HG03571 (cell line): ENCODE measurements at regions not wholly inside any gene's neighbourhood (a gene's known extent, or its start where the extent isn't known, plus 50 kb on each side); places are given as distances from the start of the nearest gene placed in this dataset.

Experiments used
- ATAC-seq: cut with Tn5 transposase; IDR thresholded peaks from one replicate; pipeline ENCODE4 v1.9.1; 2021; ENCODE audit not compliant: unreplicated experiment

- ATAC-seq = no peak
Measured at GRCh38 chr10:88107296-88108097, 244.1 kb downstream of the PTEN start.

GRCh38 chr10:88108115-88108610, 244.7 kb downstream of the PTEN start:
- ATAC-seq = peak; percentile 34

DNA sequence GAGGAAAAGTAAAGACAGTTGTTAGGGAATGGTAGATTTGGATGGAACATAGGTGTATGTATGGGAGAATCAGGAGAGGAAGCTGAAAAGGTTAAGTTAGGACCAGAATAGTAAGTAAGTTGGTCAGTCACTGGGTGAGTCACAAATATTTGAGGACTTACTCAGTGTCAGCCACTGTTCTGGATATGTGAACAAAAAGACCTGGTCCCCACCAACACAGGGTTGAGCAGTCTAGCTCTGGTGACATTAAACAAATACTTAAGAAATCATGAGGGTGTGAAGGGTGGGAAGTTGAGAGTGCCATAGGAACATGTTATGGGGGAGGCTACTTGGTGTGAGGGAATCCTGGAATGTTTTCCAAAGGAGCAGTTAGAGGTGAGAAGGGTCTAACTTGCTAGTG, 246.9 kb downstream of the PTEN start:
- ATAC-seq = no peak

DNA sequence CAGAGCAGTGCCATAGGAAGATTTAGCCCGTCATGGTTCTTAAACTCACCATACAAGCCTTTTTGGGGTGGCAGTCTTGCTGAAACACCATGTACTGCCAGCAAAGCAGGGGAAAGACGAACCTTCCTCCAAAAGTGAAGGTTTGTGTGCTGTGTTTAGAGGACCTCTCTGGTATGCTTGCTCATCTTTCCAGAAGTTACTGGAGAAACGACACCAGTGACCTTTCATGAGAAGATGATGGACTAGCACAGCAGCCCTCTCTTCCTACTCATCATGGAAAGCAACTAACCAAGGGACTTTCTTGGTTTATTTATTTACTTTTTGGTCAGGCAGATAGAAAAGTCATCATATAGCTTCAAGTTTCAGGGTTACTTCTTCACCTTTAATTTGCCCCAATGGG, 247.4 kb downstream of the PTEN start:
- no peak for ATAC-seq

GRCh38 chr10:88111294-88111693, 247.9 kb downstream of the PTEN start:
- no peak for ATAC-seq

GRCh38 chr10:88113232-88113631, 249.8 kb downstream of the PTEN start:
- no peak for ATAC-seq

- no peak for ATAC-seq
Measured at GRCh38 chr10:88113657-88114272, 250.3 kb downstream of the PTEN start.

DNA sequence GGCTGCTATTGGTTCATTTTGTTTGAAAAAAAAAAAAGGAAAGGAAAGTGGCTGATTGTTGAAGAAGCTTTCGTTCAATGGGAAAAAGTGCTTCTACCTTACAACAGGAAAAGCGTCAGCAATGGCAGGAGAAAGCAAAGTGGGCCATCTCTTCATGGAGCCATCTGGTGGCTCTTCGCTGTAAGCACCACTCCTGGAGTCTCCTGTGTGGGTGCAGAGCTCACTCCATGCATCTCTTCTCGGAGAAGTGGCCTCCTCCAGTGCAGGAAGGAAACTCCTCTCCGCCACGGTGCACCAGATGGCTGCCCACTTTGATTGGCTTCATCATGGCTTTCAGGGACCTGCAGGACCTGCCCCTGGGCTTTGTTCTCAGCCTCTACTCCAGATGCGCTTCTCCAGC, 250.9 kb downstream of the PTEN start:
- no peak for ATAC-seq

DNA sequence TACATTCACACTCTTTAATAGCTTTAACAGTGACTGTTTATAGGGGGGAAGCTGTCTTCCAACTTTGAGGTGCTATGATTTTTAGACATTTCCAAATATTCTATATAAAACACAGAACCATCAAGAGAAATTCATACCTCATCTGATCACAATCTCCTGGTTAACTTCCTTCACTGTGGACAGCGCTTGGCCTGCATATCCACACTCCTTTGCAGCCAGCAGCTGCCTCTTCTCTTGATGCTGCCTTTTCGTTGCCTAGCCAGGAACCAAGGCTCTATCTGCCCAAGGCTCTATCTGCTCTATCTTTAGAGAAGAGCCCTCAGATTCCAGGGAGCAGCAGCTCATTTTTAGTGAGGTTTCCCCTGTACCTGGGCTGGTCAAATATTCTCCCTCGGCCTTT, 252.0 kb downstream of the PTEN start:
- no peak for ATAC-seq

GRCh38 chr10:88115968-88116367, 252.5 kb downstream of the PTEN start:
- ATAC-seq = no peak

DNA sequence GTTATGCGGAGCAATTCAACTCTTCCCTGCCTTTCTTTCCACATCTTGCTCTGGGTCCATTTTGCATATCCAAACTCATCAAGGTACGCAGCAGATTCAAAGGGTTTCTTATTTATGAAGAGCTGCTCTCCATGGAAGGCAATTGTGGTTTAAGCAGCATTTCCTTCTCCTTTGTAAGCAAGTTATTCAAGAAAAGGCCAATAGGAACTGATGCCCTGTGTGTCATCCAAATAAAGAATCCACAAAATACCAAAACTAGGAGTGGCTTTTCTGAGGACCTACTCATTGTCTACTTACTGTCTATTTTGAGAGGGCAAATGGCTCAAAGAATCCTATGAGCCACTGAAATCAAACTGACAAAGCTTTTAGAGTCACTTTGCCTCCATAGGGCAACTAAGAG, 253.1 kb downstream of the PTEN start:
- ATAC-seq = no peak

DNA sequence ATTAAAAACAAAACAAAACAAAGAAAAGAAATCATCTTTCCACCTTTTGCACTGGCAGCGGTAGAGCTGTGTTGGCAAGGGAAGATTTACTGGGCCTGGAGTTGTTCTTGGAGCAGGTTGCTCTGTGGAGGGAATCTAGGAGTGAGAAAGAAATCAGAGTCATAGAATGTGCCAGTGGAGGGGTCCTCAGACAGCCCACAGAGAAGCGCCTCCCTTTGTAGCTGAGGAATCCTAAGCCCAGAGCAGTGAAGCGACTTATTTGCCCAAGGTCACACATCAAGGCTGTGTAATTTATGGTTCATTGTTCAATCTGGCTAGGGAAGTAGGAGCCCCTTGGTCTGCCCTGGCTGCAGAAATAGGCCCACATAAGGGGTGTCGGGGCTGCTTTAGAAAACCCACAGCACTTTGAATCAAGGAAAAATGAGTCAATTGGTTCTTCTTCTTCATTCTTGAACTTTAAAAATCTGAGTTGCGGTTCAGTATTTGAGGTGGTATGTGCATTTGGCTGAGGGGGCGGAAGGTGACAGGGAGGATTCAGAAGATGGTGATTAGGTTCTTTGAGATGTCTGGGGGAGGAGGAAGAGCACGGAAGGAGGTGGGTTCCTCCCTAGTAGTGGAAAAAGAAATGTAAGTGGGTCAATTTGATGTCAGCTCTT, 253.7 kb downstream of the PTEN start:
- no peak for ATAC-seq

DNA sequence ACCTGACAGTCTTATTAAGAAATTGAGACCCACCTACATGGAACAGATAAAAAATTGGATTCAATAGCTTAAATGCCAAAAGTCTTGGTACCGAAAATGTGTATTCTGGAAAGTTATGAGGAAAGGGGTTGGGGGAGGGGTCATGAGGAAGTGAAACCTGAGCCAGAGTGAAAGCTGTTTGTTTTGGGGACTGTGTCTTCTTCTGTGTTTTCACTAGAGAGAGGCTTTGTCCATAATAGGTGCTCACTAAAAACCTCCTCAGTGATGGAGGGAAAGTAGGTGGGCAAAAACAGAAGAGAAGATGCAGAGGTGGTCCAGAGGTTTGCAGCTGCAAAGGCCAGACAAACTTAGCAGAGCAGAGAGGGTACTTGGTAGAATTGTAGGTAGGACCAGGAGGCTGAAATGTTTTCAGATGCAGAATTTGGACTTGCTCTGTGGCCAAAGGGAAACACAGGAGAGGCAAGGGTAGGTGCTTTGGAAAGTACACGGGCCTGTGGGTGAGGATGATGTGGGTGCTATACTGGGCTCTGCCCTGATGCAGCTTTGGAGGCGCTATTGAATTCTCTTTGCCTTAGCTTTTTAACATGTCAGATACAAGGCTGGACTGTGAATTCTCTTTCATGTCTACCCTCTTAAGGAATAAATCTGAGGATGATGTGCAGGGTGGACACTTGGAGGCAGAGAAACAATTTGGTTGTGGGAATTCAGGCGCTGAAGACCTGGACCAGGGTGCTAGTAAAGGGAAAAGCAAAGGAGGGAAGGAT, 254.6 kb downstream of the PTEN start:
- ATAC-seq = no peak

- no peak for ATAC-seq
Measured at GRCh38 chr10:88118729-88119128, 255.3 kb downstream of the PTEN start.

DNA sequence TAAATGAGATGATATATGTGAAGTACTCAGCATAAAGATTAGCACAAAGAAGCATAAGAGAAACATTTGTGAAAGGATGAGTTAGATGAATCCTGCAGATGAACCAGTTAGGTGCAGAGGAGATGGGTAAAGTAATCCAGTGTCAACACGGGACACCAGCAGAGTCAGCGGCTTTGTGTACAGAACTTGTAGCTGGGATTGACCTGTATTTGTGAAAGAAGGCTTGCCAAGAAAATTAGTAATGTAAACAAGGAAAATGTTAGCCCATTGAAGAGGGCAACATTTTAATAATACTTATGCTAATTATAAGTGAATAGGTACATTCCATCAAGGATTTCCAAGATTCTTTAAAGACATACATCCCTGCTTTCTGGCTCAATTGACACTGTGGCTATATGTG, 255.7 kb downstream of the PTEN start:
- ATAC-seq = no peak

- ATAC-seq = no peak
Measured at GRCh38 chr10:88120075-88120474, 256.6 kb downstream of the PTEN start.

GRCh38 chr10:88120599-88121333, 257.3 kb downstream of the PTEN start:
- ATAC-seq = no peak

DNA sequence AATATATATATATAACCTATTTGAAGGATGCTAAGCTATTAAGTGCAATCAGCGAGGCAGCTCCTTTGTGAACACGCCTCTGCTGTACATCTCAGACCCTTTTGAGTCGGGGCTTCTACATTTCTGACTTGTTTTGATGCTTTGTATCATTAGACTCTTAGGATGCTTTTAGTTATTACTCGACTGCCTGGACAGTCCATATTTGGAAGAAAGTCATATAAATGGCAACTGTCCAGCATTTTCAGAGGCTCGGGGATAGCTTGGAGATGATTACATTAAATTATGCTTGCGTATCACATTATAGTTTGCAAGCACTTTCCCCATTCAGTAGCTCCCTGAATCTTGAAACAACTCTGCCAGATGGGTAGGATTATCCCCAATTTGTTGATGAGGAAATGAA, 257.9 kb downstream of the PTEN start:
- no peak for ATAC-seq

GRCh38 chr10:88122145-88122544, 258.7 kb downstream of the PTEN start:
- ATAC-seq = no peak

GRCh38 chr10:88122576-88122975, 259.2 kb downstream of the PTEN start:
- no peak for ATAC-seq

DNA sequence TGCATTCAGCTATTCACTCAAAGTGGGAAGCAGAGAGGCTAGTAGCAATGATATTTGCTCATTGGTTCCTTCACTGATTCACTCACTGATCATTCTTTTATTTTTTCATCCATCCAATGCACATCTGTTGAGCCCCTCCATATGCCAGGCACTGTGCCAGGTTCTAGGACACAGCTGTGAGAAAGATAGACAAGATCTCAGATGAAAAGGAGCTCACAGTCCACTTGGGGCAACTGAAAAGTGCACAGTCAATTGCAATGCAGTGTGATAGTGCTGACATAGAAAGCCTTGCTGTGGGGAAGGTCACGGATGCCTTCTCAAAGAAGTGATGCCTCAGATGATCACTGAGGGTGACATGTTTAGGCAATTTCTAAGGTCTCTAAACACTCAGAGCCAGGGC, 262.3 kb downstream of the PTEN start:
- ATAC-seq = no peak
